ENCODE measurements at regions not wholly inside any gene's neighbourhood (a gene's known extent, or its start where the extent isn't known, plus 50 kb on each side); places are given as distances from the start of the nearest gene placed in this dataset.

DNA sequence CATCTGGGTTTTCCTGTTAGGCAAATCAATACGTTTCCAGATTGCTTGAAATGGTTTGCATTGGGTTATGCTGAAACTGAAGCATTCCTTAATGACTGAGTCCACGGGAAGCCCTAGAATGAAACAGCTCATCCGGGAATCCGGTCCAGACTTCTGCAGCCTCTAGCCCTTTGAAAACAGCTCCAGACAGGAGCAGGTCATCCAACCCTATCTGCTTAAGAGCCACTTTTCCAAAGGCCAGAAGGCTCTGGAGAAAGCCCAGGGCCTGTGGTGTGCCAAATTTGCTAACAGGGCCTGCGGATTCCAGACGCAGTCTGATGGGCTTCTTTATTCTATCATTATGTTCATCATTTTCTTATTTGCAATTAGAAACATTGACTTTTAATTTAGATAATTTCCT, 265.4 kb downstream of the SKIDA1 start:
- Histone ChIP-seq H3K9me3 (ENCODE audit: control insufficient read depth in 4 of 4, insufficient read depth in 3 of 4, low read length in 3 of 4) (no peaks in the 10 kb centered on the region), H3K4me3 (no peak overlapping the region), H3K4me1 (ENCODE audit: control insufficient read depth in 5 of 5, insufficient read depth in 5 of 5, low read length in 5 of 5) (peaks cover 0 to 31% (median 0%) of the 10 kb centered on the region in 5 donors), H3K27ac (ENCODE audit: low read depth in 1 of 2, low read length in 1 of 2) (no peak overlapping the region), H3K36me3 (ENCODE audit: control insufficient read depth in 4 of 4, insufficient read depth in 4 of 4, low read length in 4 of 4) (no peaks in the 10 kb centered on the region), H3K9ac (ENCODE audit: insufficient read depth in 1 of 2, low read length in 2 of 2) (no peak overlapping the region), H3K27me3 (ENCODE audit: control insufficient read depth in 3 of 3, insufficient read depth in 3 of 3, low read length in 2 of 3) (no peaks in the 10 kb centered on the region)
- ATAC-seq (ENCODE audit: insufficient read depth, low FRiP score) = no peak
- WGBS, 2 donors = 86 to 89% methylated on average over 6 of the region's 6 CpGs
- TF ChIP-seq, protein P1, sequence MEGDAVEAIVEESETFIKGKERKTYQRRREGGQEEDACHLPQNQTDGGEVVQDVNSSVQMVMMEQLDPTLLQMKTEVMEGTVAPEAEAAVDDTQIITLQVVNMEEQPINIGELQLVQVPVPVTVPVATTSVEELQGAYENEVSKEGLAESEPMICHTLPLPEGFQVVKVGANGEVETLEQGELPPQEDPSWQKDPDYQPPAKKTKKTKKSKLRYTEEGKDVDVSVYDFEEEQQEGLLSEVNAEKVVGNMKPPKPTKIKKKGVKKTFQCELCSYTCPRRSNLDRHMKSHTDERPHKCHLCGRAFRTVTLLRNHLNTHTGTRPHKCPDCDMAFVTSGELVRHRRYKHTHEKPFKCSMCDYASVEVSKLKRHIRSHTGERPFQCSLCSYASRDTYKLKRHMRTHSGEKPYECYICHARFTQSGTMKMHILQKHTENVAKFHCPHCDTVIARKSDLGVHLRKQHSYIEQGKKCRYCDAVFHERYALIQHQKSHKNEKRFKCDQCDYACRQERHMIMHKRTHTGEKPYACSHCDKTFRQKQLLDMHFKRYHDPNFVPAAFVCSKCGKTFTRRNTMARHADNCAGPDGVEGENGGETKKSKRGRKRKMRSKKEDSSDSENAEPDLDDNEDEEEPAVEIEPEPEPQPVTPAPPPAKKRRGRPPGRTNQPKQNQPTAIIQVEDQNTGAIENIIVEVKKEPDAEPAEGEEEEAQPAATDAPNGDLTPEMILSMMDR (IDR thresholded peaks at IDR 0.05; ENCODE audit: control extremely low read depth, extremely low read depth) = no peak
- DNase-seq = peak in 1 of 3 donors; percentile 51

DNA sequence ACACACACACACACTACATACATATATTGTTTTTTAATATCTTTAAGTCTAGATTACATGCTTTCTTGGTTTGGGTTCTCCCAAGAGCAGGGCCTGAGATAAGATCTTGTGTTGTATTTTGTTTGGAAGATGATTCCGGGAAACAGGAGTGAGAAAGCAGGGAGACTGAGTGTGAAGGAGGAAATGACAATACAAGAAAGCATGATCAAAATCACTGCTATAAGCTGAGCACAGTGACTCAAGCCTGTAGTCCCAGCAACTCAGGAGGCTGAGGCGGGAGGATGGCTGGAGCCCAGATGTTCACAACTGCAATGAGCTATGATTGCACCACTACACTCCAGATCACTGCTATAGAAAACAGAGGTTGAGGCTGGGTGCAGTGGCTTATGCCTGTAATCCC, 267.6 kb downstream of the SKIDA1 start:
- Histone ChIP-seq H3K9ac (ENCODE audit: insufficient read depth in 1 of 2, low read length in 2 of 2) (no peak overlapping the region), H3K9me3 (ENCODE audit: control insufficient read depth in 4 of 4, insufficient read depth in 3 of 4, low read length in 3 of 4) (no peaks in the 10 kb centered on the region), H3K4me3 (no peak overlapping the region), H3K36me3 (ENCODE audit: control insufficient read depth in 4 of 4, insufficient read depth in 4 of 4, low read length in 4 of 4) (no peaks in the 10 kb centered on the region), H3K27me3 (ENCODE audit: control insufficient read depth in 3 of 3, insufficient read depth in 3 of 3, low read length in 2 of 3) (no peaks in the 10 kb centered on the region), H3K4me1 (ENCODE audit: control insufficient read depth in 5 of 5, insufficient read depth in 5 of 5, low read length in 5 of 5) (peaks cover 0 to 18% (median 0%) of the 10 kb centered on the region in 5 donors), H3K27ac (ENCODE audit: low read depth in 1 of 2, low read length in 1 of 2) (no peak overlapping the region)
- TF ChIP-seq, protein P1 (IDR thresholded peaks at IDR 0.05; ENCODE audit: control extremely low read depth, extremely low read depth) = no peak
- no peak for ATAC-seq (ENCODE audit: insufficient read depth, low FRiP score)
- WGBS, 2 donors = 42 to 85% methylated on average over 2 of the region's 2 CpGs
- no peak for DNase-seq

DNA sequence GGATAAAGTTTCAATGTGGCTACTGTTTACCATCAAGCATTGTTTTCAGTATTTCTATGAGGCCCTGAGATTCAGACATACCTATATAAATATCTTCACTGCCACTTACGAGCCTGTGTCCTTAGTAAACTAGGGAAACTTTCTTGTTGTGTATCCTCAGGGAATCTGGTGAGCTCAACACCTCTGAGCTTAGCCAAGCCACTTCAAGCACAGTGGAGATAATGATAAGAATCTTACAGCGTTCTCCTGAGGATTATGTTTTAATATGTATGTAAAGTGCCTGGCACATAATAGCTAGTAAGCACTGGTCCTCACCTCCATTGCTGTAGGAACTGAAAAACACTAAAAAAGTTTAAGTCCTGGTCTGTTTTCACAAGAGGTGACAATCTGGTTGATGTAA, 268.3 kb downstream of the SKIDA1 start:
- WGBS, 2 donors = 83 to 91% methylated on average over 2 of the region's 2 CpGs
- no peaks in the 10 kb centered on the region for H3K9me3 ChIP-seq (ENCODE audit: control insufficient read depth in 4 of 4, insufficient read depth in 3 of 4, low read length in 3 of 4)
- H3K4me1 ChIP-seq (ENCODE audit: control insufficient read depth in 5 of 5, insufficient read depth in 5 of 5, low read length in 5 of 5) = peaks cover 0 to 15% (median 0%) of the 10 kb centered on the region in 5 donors
- ATAC-seq (ENCODE audit: insufficient read depth, low FRiP score) = no peak
- TF ChIP-seq, protein P1 (IDR thresholded peaks at IDR 0.05; ENCODE audit: control extremely low read depth, extremely low read depth) = no peak
- H3K27me3 ChIP-seq (ENCODE audit: control insufficient read depth in 3 of 3, insufficient read depth in 3 of 3, low read length in 2 of 3) = no peaks in the 10 kb centered on the region
- no peak for DNase-seq
- H3K4me3 ChIP-seq = no peak overlapping the region
- no peak overlapping the region for H3K27ac ChIP-seq (ENCODE audit: low read depth in 1 of 2, low read length in 1 of 2)
- H3K9ac ChIP-seq (ENCODE audit: insufficient read depth in 1 of 2, low read length in 2 of 2) = no peak overlapping the region
- H3K36me3 ChIP-seq (ENCODE audit: control insufficient read depth in 4 of 4, insufficient read depth in 4 of 4, low read length in 4 of 4) = no peaks in the 10 kb centered on the region

- TF ChIP-seq, protein P1 (IDR thresholded peaks at IDR 0.05; ENCODE audit: control extremely low read depth, extremely low read depth) = no peak
- DNase-seq (no peak), ATAC-seq (ENCODE audit: insufficient read depth, low FRiP score) (no peak)
- Histone ChIP-seq H3K36me3 (ENCODE audit: control insufficient read depth in 4 of 4, insufficient read depth in 4 of 4, low read length in 4 of 4) (no peaks in the 10 kb centered on the region), H3K9me3 (ENCODE audit: control insufficient read depth in 4 of 4, insufficient read depth in 3 of 4, low read length in 3 of 4) (no peaks in the 10 kb centered on the region), H3K4me1 (ENCODE audit: control insufficient read depth in 5 of 5, insufficient read depth in 5 of 5, low read length in 5 of 5) (no peaks in the 10 kb centered on the region), H3K4me3 (no peak overlapping the region), H3K27me3 (ENCODE audit: control insufficient read depth in 3 of 3, insufficient read depth in 3 of 3, low read length in 2 of 3) (no peaks in the 10 kb centered on the region), H3K27ac (ENCODE audit: low read depth in 1 of 2, low read length in 1 of 2) (no peak overlapping the region), H3K9ac (ENCODE audit: insufficient read depth in 1 of 2, low read length in 2 of 2) (no peak overlapping the region)
- WGBS, 2 donors = 84 to 86% methylated on average over 1 of the region's 1 CpG
These were observed 276.0 kb downstream of the SKIDA1 start for GRCh38 chr10:21249435-21249834.

All from lung (tissue), 11 donors.